ENCODE measurements at regions not wholly inside any gene's neighbourhood (a gene's known extent, or its start where the extent isn't known, plus 50 kb on each side); places are given as distances from the start of the nearest gene placed in this dataset.

DNA sequence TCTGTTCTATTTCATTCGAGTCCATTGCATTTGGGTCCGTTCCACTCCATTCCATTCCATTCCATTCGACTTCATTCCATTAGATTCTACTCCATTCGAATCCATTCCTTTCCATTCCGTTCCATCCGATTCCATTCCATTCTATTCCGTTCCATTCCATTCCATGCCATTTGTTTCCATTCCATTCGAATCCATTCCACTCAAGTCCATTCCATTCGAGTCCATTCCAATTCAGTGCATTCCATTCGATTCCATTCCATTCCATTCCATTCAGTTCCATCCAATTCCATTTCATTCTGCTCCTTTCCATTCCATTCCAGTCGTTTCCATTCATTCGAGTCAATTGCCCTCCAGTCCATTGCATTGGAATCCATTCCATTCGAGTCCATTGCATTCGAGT is 2603.7 kb upstream of the TPTE start:
- TF ChIP-seq, protein P1, sequence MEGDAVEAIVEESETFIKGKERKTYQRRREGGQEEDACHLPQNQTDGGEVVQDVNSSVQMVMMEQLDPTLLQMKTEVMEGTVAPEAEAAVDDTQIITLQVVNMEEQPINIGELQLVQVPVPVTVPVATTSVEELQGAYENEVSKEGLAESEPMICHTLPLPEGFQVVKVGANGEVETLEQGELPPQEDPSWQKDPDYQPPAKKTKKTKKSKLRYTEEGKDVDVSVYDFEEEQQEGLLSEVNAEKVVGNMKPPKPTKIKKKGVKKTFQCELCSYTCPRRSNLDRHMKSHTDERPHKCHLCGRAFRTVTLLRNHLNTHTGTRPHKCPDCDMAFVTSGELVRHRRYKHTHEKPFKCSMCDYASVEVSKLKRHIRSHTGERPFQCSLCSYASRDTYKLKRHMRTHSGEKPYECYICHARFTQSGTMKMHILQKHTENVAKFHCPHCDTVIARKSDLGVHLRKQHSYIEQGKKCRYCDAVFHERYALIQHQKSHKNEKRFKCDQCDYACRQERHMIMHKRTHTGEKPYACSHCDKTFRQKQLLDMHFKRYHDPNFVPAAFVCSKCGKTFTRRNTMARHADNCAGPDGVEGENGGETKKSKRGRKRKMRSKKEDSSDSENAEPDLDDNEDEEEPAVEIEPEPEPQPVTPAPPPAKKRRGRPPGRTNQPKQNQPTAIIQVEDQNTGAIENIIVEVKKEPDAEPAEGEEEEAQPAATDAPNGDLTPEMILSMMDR (conservative IDR thresholded peaks at IDR 0.05; ENCODE audit: low read depth, low read length), result no peak
- TF ChIP-seq EZH2 (IDR thresholded peaks at IDR 0.05; ENCODE audit: low read length, unreplicated experiment), result no peak

Data from PC-3 (cell line).